Activated CD8-positive, alpha-beta T cell treated with anti-CD3 and anti-CD28 coated beads for 36 hours (primary cell): ENCODE measurements at regions not wholly inside any gene's neighbourhood (a gene's known extent, or its start where the extent isn't known, plus 50 kb on each side); places are given as distances from the start of the nearest gene placed in this dataset.
A peak's percentile ranks its signal among the peaks of the same experiment; 100 is the strongest.

ENCODE experiments used
- ATAC-seq: fragments of 200-7000 bp; cut with Tn5 transposase; one replicate; pipeline ENCODE4 v1.10.0; 2021; ENCODE audit warnings: mild to moderate bottlenecking, moderate library complexity
- CTCF ChIA-PET: fragments of 350-600 bp; sonication (Branson Sonifier 250); formaldehyde crosslinking; loops from one replicate; lab custom pipeline; 2021; ENCODE audit warnings: antibody characterized with exemption; lab: Charles Lee
- POLR2A ChIA-PET: fragments of 350-600 bp; sonication (Branson Sonifier 250); formaldehyde crosslinking; loops from one replicate; lab custom pipeline; 2021; ENCODE audit warnings: antibody characterized with exemption; lab: Charles Lee
- DNase-seq: peaks from one replicate; pipeline ENCODE4 v3.0.0-alpha.2; 2020
- H3K27ac Mint-ChIP-seq: one replicate; pipeline ENCODE4 v1.8.0; 2021; ENCODE audit warnings: mild to moderate bottlenecking, mixed read lengths
- H3K27me3 Mint-ChIP-seq: one replicate; pipeline ENCODE4 v1.8.0; 2021; ENCODE audit warnings: mixed read lengths
- H3K36me3 Mint-ChIP-seq: one replicate; pipeline ENCODE4 v1.8.0; 2021; ENCODE audit warnings: low read depth, mixed read lengths
- H3K4me1 Mint-ChIP-seq: one replicate; pipeline ENCODE4 v1.8.0; 2021; ENCODE audit warnings: low read depth, mixed read lengths
- H3K4me3 Mint-ChIP-seq: one replicate; pipeline ENCODE4 v1.8.0; 2021; ENCODE audit warnings: mild to moderate bottlenecking, moderate library complexity, mixed read lengths
- H3K9me3 Mint-ChIP-seq: one replicate; pipeline ENCODE4 v1.8.0; 2021; ENCODE audit warnings: mixed read lengths
- intact Hi-C: fragments of 100-400 bp; cut with micrococcal nuclease; formaldehyde crosslinking; loops from one replicate; pipeline ENCODE4 v1.10.0; 2022
- TF ChIP-seq, protein P1 (sequence below): fragments of 200-600 bp; IDR thresholded peaks from one replicate; pipeline ENCODE4 v1.8.0; 2022; ENCODE audit warnings: antibody characterized with exemption, mild to moderate bottlenecking

DNA sequence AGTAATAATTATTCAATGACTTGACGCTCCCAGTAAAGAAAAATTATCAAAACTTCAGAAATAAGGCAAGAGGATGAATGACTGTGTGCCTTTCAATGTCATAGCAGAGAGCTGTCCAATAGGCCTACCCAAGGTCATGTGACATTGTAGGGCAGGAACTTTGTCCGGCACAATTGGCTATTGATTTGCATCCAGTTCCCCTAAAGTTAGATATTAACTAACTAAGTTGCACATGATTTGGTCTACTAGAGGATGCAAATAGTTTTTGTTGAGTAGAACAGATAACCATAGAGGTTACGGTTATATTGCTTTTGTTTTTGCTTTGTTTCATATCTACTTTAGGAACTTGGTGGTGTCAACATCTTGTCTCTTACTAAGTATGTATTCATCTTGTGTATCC lies 127.9 kb upstream of the PFN2 start:
- ATAC-seq (no peak), DNase-seq (no peak)
- no peaks in the 10 kb centered on the region for H3K9me3 Mint-ChIP-seq
- H3K36me3 Mint-ChIP-seq = no peaks in the 10 kb centered on the region
- no peak overlapping the region for H3K4me3 Mint-ChIP-seq
- ChIA-PET CTCF (no interaction called here), POLR2A (no interaction called here)
- TF ChIP-seq, protein P1, sequence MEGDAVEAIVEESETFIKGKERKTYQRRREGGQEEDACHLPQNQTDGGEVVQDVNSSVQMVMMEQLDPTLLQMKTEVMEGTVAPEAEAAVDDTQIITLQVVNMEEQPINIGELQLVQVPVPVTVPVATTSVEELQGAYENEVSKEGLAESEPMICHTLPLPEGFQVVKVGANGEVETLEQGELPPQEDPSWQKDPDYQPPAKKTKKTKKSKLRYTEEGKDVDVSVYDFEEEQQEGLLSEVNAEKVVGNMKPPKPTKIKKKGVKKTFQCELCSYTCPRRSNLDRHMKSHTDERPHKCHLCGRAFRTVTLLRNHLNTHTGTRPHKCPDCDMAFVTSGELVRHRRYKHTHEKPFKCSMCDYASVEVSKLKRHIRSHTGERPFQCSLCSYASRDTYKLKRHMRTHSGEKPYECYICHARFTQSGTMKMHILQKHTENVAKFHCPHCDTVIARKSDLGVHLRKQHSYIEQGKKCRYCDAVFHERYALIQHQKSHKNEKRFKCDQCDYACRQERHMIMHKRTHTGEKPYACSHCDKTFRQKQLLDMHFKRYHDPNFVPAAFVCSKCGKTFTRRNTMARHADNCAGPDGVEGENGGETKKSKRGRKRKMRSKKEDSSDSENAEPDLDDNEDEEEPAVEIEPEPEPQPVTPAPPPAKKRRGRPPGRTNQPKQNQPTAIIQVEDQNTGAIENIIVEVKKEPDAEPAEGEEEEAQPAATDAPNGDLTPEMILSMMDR = no peak
- intact Hi-C loops = no loop called here
- peaks cover 18% of the 10 kb centered on the region for H3K4me1 Mint-ChIP-seq
- no peak overlapping the region for H3K27ac Mint-ChIP-seq
- peaks cover 16% of the 10 kb centered on the region for H3K27me3 Mint-ChIP-seq

GRCh38 chr3:150097588-150097890 lies 126.8 kb upstream of the PFN2 start:
- TF ChIP-seq, protein P1 = no peak
- intact Hi-C loops = no loop called here
- Mint-ChIP-seq H3K4me1 (peaks cover 12% of the 10 kb centered on the region), H3K4me3 (no peak overlapping the region), H3K27ac (no peak overlapping the region), H3K36me3 (no peaks in the 10 kb centered on the region), H3K27me3 (peaks cover 15% of the 10 kb centered on the region), H3K9me3 (no peaks in the 10 kb centered on the region)
- ATAC-seq (peak; percentile 84), DNase-seq (peak; percentile 6)
- ChIA-PET CTCF (interaction anchor here (0.7 kb wide), 1 partner anchor 130 kb away, joined by 3 read pairs; no protein-coding TSS in a partner anchor), POLR2A (no interaction called here)

GRCh38 chr3:150096700-150097587 lies 126.2 kb upstream of the PFN2 start:
- POLR2A ChIA-PET = no interaction called here
- no peak overlapping the region for H3K4me3 Mint-ChIP-seq
- TF ChIP-seq, protein P1 = no peak
- DNase-seq (no peak), ATAC-seq (peak; percentile 17)
- no peaks in the 10 kb centered on the region for H3K36me3 Mint-ChIP-seq
- intact Hi-C loops = no loop called here
- CTCF ChIA-PET = interaction anchor here (0.7 kb wide), 1 partner anchor 131 kb away, joined by 3 read pairs; no protein-coding TSS in a partner anchor
- H3K9me3 Mint-ChIP-seq = no peaks in the 10 kb centered on the region
- peaks cover 12% of the 10 kb centered on the region for H3K4me1 Mint-ChIP-seq
- H3K27me3 Mint-ChIP-seq = peaks cover 14% of the 10 kb centered on the region
- no peak overlapping the region for H3K27ac Mint-ChIP-seq

- Mint-ChIP-seq H3K27ac (no peak overlapping the region), H3K4me1 (peaks cover 12% of the 10 kb centered on the region), H3K9me3 (no peaks in the 10 kb centered on the region), H3K36me3 (no peaks in the 10 kb centered on the region), H3K4me3 (no peak overlapping the region), H3K27me3 (peaks cover 16% of the 10 kb centered on the region)
- no peak for ATAC-seq
- CTCF ChIA-PET = no interaction called here
- intact Hi-C loops = no loop called here
- no peak for DNase-seq
- POLR2A ChIA-PET = interaction anchor here (0.6 kb wide), 1 partner anchor 153 kb away, joined by 3 read pairs; no protein-coding TSS in a partner anchor
- TF ChIP-seq, protein P1 = no peak
Measured at GRCh38 chr3:150094150-150094933, 123.6 kb upstream of the PFN2 start.

GRCh38 chr3:150091626-150092025 lies 120.9 kb upstream of the PFN2 start:
- no peak overlapping the region for H3K4me3 Mint-ChIP-seq
- H3K27me3 Mint-ChIP-seq = peaks cover 19% of the 10 kb centered on the region
- intact Hi-C loops = no loop called here
- ChIA-PET POLR2A (no interaction called here), CTCF (no interaction called here)
- no peak for ATAC-seq
- no peaks in the 10 kb centered on the region for H3K9me3 Mint-ChIP-seq
- DNase-seq = no peak
- no peaks in the 10 kb centered on the region for H3K36me3 Mint-ChIP-seq
- no peaks in the 10 kb centered on the region for H3K4me1 Mint-ChIP-seq
- no peak overlapping the region for H3K27ac Mint-ChIP-seq
- TF ChIP-seq, protein P1 = no peak
